H9 (cell line): ENCODE measurements at regions not wholly inside any gene's neighbourhood (a gene's known extent, or its start where the extent isn't known, plus 50 kb on each side); places are given as distances from the start of the nearest gene placed in this dataset.

Source experiments
- DNase-seq: peaks from one replicate; pipeline ENCODE4 v3.0.0-alpha.2; 2017
- H2AFZ ChIP-seq: one replicate; pipeline ENCODE4 v1.6.1; 2013; ENCODE audit warnings: mild to moderate bottlenecking, low read length, control low read depth, moderate library complexity
- H2AK5ac ChIP-seq: 2 replicates; pipeline ENCODE4 v1.6.1; 2013; ENCODE audit warnings: low read length, control low read depth, mixed read lengths; ENCODE audit not compliant: insufficient read length
- H2BK120ac ChIP-seq: one replicate; pipeline ENCODE4 v1.6.1; 2013; ENCODE audit warnings: low read depth, mild to moderate bottlenecking, low read length, control low read depth, inconsistent platforms; ENCODE audit not compliant: poor library complexity, severe bottlenecking
- H2BK12ac ChIP-seq: 2 replicates; pipeline ENCODE4 v1.6.1; 2013; ENCODE audit warnings: low read length, control low read depth, mixed read lengths, low read depth; ENCODE audit not compliant: insufficient read length
- H2BK15ac ChIP-seq: 2 replicates; pipeline ENCODE4 v1.6.1; 2013; ENCODE audit warnings: low read depth, low read length, control low read depth
- H2BK20ac ChIP-seq: one replicate; pipeline ENCODE4 v1.6.1; 2013; ENCODE audit warnings: low read depth, mild to moderate bottlenecking, low read length, control low read depth, inconsistent platforms; ENCODE audit not compliant: poor library complexity, severe bottlenecking
- H2BK5ac ChIP-seq: 2 replicates; pipeline ENCODE4 v1.6.1; 2013; ENCODE audit warnings: low read length, control low read depth, mixed read lengths; ENCODE audit not compliant: insufficient read length
- H3K14ac ChIP-seq: 2 replicates; pipeline ENCODE4 v1.6.1; 2013; ENCODE audit warnings: low read length, control low read depth; ENCODE audit not compliant: insufficient read depth
- H3K18ac ChIP-seq: 2 replicates; pipeline ENCODE4 v1.6.1; 2013; ENCODE audit warnings: low read depth, mild to moderate bottlenecking, mixed read lengths, low read length, control low read depth; ENCODE audit not compliant: insufficient read length
- H3K23ac ChIP-seq: 2 replicates; pipeline ENCODE4 v1.6.1; 2013; ENCODE audit warnings: low read length, control low read depth, mixed read lengths, low read depth; ENCODE audit not compliant: insufficient read length
- H3K23me2 ChIP-seq: 2 replicates; pipeline ENCODE4 v1.6.1; 2013; ENCODE audit warnings: low read depth, mild to moderate bottlenecking, mixed read lengths, low read length, control low read depth; ENCODE audit not compliant: insufficient read length, poor library complexity, severe bottlenecking
- H3K27ac ChIP-seq: 2 replicates; pipeline ENCODE4 v1.5.1; 2013; ENCODE audit warnings: low read length, control low read depth, mixed read lengths, low read depth; ENCODE audit not compliant: insufficient read length
- H3K27me3 ChIP-seq: 2 replicates; pipeline ENCODE4 v1.6.1; 2013; ENCODE audit warnings: low read length, control low read depth, inconsistent platforms; ENCODE audit not compliant: insufficient read depth
- H3K4ac ChIP-seq: 2 replicates; pipeline ENCODE4 v1.6.1; 2013; ENCODE audit warnings: low read depth, mild to moderate bottlenecking, control low read depth, inconsistent platforms, low read length, moderate library complexity
- H3K4me1 ChIP-seq: 2 replicates; pipeline ENCODE4 v1.6.1; 2013; ENCODE audit warnings: low read length, control low read depth, inconsistent platforms; ENCODE audit not compliant: insufficient read depth
- H3K4me2 ChIP-seq: 2 replicates; pipeline ENCODE4 v1.6.1; 2013; ENCODE audit warnings: low read length, control low read depth, mixed read lengths; ENCODE audit not compliant: insufficient read length, insufficient read depth
- H3K56ac ChIP-seq: 2 replicates; pipeline ENCODE4 v1.6.1; 2013; ENCODE audit warnings: low read depth, mild to moderate bottlenecking, mixed read lengths, low read length, control low read depth; ENCODE audit not compliant: insufficient read length
- H3K79me1 ChIP-seq: 2 replicates; pipeline ENCODE4 v1.6.1; 2013; ENCODE audit warnings: low read depth, mild to moderate bottlenecking, moderate library complexity, low read length, control low read depth, inconsistent platforms; ENCODE audit not compliant: insufficient read depth, poor library complexity, severe bottlenecking
- H3K79me2 ChIP-seq: 2 replicates; pipeline ENCODE4 v1.6.1; 2013; ENCODE audit warnings: low read length, control low read depth, inconsistent platforms; ENCODE audit not compliant: insufficient read depth
- H3K9ac ChIP-seq: 2 replicates; pipeline ENCODE4 v1.6.1; 2013; ENCODE audit warnings: low read length, control low read depth, mixed read lengths; ENCODE audit not compliant: insufficient read length; ENCODE audit errors: extremely low read depth
- H3K9me3 ChIP-seq: one replicate; pipeline ENCODE4 v1.6.1; 2013; ENCODE audit warnings: low read depth, low read length, inconsistent platforms; ENCODE audit not compliant: control insufficient read depth
- H3T11ph ChIP-seq: one replicate; pipeline ENCODE4 v1.6.1; 2013; ENCODE audit warnings: mild to moderate bottlenecking, low read length, control low read depth, inconsistent platforms
- H4K20me1 ChIP-seq: one replicate; pipeline ENCODE4 v1.6.1; 2013; ENCODE audit not compliant: control insufficient read depth, insufficient read length, insufficient read depth
- H4K5ac ChIP-seq: 2 replicates; pipeline ENCODE4 v1.6.1; 2013; ENCODE audit warnings: low read depth, mild to moderate bottlenecking, mixed read lengths, low read length, control low read depth; ENCODE audit not compliant: insufficient read length
- H4K8ac ChIP-seq: replicated peaks from 2 replicates; pipeline ENCODE4 v1.6.1; 2013; ENCODE audit warnings: low read length, control low read depth, mixed read lengths, low read depth; ENCODE audit not compliant: insufficient read length
- H4K91ac ChIP-seq: 2 replicates; pipeline ENCODE4 v1.6.1; 2013; ENCODE audit warnings: low read depth, mild to moderate bottlenecking, moderate library complexity, mixed read lengths, low read length, control low read depth; ENCODE audit not compliant: insufficient read length
- H3K27ac Mint-ChIP-seq, 3 experiments: 2 replicates in 2 of 3; 3 replicates in 1 of 3; pipeline ENCODE4 v1.8.0; 2020 to 2021; ENCODE audit warnings: mixed read lengths in 3 of 3, mild to moderate bottlenecking in 1 of 3, moderate library complexity in 1 of 3
- H3K27me3 Mint-ChIP-seq: 2 replicates; pipeline ENCODE4 v1.8.0; 2021; ENCODE audit warnings: low read depth, mild to moderate bottlenecking, moderate library complexity, mixed read lengths
- H3K36me3 Mint-ChIP-seq, 3 experiments: 2 replicates in 2 of 3; 3 replicates in 1 of 3; pipeline ENCODE4 v1.8.0; 2020 to 2021; ENCODE audit warnings: low read depth in 3 of 3, mixed read lengths in 3 of 3; ENCODE audit not compliant: insufficient read depth in 1 of 3
- H3K4me1 Mint-ChIP-seq, 2 experiments: 2 replicates each; pipeline ENCODE4 v1.8.0; 2020; ENCODE audit warnings: mixed read lengths in 2 of 2
- H3K4me3 Mint-ChIP-seq, 2 experiments: 2 replicates in 1 of 2; 3 replicates in 1 of 2; pipeline ENCODE4 v1.8.0; 2020 to 2021; ENCODE audit warnings: mild to moderate bottlenecking in 2 of 2, mixed read lengths in 2 of 2, moderate library complexity in 1 of 2
- H3K9me3 Mint-ChIP-seq, 2 experiments: 2 replicates in 1 of 2; 3 replicates in 1 of 2; pipeline ENCODE4 v1.8.0; 2020; ENCODE audit warnings: mild to moderate bottlenecking in 2 of 2, mixed read lengths in 2 of 2, moderate library complexity in 1 of 2
- CTCF ChIP-seq: fragments of 200-600 bp; sonication (generic); conservative IDR thresholded peaks from 3 replicates; pipeline ENCODE4 v1.8.0; 2021; ENCODE audit warnings: antibody characterized with exemption, mild to moderate bottlenecking
- WGBS: extraction: QIAGEN DNeasy Blood & Tissue Kit; methylation state at CpG from one replicate; pipeline ENCODE4 v1.1.7; 2013; ENCODE audit warnings: missing lambda C conversion rate, low lambda C conversion rate, mixed read lengths; ENCODE audit not compliant: insufficient read length; ENCODE audit errors: extremely low coverage; 5-methylcytosine and 5-hydroxymethylcytosine counted together

DNA sequence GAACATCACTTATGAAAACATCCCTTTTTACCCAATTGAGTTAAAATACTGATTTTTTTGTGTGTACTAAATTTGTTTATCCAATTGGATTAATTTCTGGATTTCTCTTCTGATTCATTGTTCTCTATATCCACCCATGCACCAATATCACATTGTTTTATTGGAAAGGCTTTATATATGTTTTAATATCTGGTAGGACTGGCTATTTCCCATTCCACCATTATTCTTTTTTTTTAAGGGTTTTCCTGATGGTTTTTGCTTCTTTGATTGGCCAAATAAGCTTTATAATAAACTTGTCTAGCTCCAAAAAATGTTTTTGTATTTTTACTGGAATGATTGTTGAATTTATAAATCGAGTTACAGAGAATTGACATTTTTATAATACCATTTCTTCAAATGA, 59.4 kb upstream of the DOK5 start:
- H3K27me3 ChIP-seq = no peaks in the 10 kb centered on the region
- no peaks in the 10 kb centered on the region for H3K79me1 ChIP-seq
- no peak overlapping the region for H2BK5ac ChIP-seq
- Mint-ChIP-seq H3K27ac (no peak overlapping the region), H3K9me3 (no peaks in the 10 kb centered on the region), H3K4me3 (no peak overlapping the region), H3K36me3 (no peaks in the 10 kb centered on the region), H3K4me1 (0 out of 4 replicates have a peak, but pooled peaks cover 0 to 2% of the 10 kb centered on the region in 2 experiments), H3K27me3 (no peaks in the 10 kb centered on the region)
- H3K4ac ChIP-seq = no peak overlapping the region
- H3K23ac ChIP-seq = no peak overlapping the region
- H2BK120ac ChIP-seq = no peak overlapping the region
- no peak overlapping the region for H4K5ac ChIP-seq
- DNase-seq = no peak
- H2BK20ac ChIP-seq = no peak overlapping the region
- H3K18ac ChIP-seq = no peak overlapping the region
- no peak overlapping the region for H4K91ac ChIP-seq
- no peaks in the 10 kb centered on the region for H3K23me2 ChIP-seq
- H3K4me1 ChIP-seq = no peaks in the 10 kb centered on the region; the same call in 1 of the 2 replicates
- no peak for TF ChIP-seq CTCF
- H4K20me1 ChIP-seq = no peaks in the 10 kb centered on the region
- H2BK12ac ChIP-seq = no peak overlapping the region
- no peak overlapping the region for H3K4me2 ChIP-seq
- H2AK5ac ChIP-seq = no peak overlapping the region
- H4K8ac ChIP-seq = no peak overlapping the region
- WGBS = no CpG with 5 or more reads among the region's 1 CpG
- H2AFZ ChIP-seq = no peak overlapping the region
- H3K79me2 ChIP-seq = no peaks in the 10 kb centered on the region
- H3T11ph ChIP-seq = no peak overlapping the region
- no peak overlapping the region for H3K56ac ChIP-seq
- no peak overlapping the region for H3K9ac ChIP-seq
- H2BK15ac ChIP-seq = no peak overlapping the region
- no peak overlapping the region for H3K14ac ChIP-seq
- H3K9me3 ChIP-seq = no peaks in the 10 kb centered on the region
- H3K27ac ChIP-seq = no peak overlapping the region
